ENCODE measurements at regions not wholly inside any gene's neighbourhood (a gene's known extent, or its start where the extent isn't known, plus 50 kb on each side); places are given as distances from the start of the nearest gene placed in this dataset.

DNA sequence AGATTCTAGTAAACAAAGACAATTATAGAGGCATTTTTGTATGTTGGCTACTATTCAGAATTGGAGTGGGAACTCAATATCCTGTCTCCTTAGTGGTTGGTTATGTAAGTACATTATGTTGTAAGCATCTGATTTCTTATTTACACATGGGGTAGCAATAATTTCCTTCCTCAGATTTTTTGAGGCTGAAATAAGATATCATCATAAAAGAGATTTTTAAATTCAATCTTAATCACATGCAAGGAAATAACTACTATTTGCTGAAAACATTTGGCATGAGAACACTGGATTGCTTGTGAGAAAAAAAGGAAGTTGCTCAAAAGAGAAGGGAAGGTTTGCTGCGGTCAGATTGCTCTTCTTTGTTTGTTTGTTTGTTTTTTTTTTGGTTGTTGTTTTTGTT lies 437.7 kb upstream of the HS3ST1 start:
- TF ChIP-seq CTCF (conservative IDR thresholded peaks at IDR 0.05; ENCODE audit: low read depth, low read length) = no peak
- TF ChIP-seq EZH2phosphoT487 (IDR thresholded peaks at IDR 0.05; ENCODE audit: borderline replicate concordance, low read length) = no peak
- TF ChIP-seq EZH2 (IDR thresholded peaks at IDR 0.05; ENCODE audit: low read length, unreplicated experiment) = no peak

All from PC-3 (cell line).